GM10248 (cell line): ENCODE measurements at regions not wholly inside any gene's neighbourhood (a gene's known extent, or its start where the extent isn't known, plus 50 kb on each side); places are given as distances from the start of the nearest gene placed in this dataset.

Source experiments
- CTCF ChIA-PET: fragments of 300-600 bp; sonication (Branson Sonifier 250); formaldehyde crosslinking; extraction: SDS; loops from one replicate; lab custom pipeline; 2021; ENCODE audit warnings: antibody characterized with exemption; lab: Yijun Ruan, JAX
- POLR2A ChIA-PET: fragments of 350-650 bp; sonication (Branson Sonifier 250); formaldehyde crosslinking; extraction: SDS; loops from one replicate; lab custom pipeline; 2020; ENCODE audit warnings: antibody characterized with exemption; lab: Yijun Ruan, JAX
- DNase-seq: peaks from one replicate; pipeline ENCODE4 v3.0.0; 2012; ENCODE audit errors: extremely low spot score
- CTCF ChIP-seq: IDR thresholded peaks from 2 replicates; pipeline ENCODE4 v1.5.1; 2012; ENCODE audit warnings: mild to moderate bottlenecking, low read depth; ENCODE audit errors: extremely low read depth, missing control alignments, control extremely low read depth

DNA sequence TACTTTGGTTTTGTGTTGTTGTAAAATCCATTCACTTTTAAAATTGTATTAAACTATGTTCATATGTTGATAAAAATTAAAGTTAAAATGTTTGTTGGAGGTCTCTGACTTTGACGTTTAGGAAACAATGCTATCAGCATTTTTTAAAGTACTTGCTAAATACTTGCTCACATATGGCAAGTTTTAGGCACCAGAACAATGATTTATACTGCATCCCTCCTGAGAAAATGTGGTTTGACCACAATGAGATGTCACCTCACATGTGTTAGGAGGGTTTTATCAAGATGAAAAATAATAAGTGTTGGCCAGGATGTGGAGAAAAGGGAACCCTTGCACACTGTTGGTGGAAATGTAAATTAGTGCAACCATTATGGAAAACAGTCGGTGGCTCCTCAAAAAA, 180.8 kb downstream of the HSD17B3 start:
- no peak for TF ChIP-seq CTCF
- ChIA-PET POLR2A (no interaction called here), CTCF (no interaction called here)
- DNase-seq: no peak

- DNase-seq: no peak
- POLR2A ChIA-PET: no interaction called here
- CTCF ChIA-PET: no interaction called here
- no peak for TF ChIP-seq CTCF
Observed at GRCh38 chr9:96117398-96118080, 184.4 kb downstream of the HSD17B3 start.

DNA sequence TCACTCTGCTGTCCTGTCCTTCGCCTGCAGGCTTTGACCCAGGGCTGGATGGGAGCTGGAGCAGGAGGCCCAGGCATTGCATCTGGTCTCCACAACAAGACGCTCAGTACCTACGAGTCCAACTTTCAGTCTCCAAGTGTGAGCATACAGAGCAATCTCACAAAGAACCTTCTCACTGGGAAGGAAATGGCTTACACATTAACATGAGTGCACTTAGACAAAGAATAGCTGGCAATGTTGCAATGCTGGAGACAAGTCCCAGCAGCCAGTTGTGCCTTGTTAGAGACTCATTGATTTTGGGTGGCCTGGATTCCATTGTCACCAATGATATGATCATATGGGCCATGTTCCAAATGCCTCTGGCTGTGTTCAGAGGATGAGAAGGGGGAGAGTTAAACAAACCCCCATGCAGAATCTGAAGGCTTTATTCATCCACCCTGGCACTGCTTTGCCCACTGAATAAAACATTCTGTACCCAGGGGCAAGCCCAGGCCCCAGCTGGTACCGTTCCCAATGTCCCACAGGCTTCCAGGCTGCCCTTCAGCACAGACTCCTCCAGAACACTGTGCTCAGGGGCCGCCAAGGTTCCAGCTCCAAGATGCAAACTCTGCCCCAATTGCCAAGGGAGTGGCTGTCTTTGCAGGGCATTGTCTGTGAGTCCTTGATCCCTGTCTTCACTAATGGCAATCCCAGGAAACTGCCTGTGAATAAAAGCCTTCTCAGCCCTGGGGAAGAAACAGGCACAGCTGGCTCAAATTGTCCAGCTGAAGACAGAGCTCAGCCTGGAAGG, 185.5 kb downstream of the HSD17B3 start:
- no peak for DNase-seq
- POLR2A ChIA-PET: no interaction called here
- no peak for TF ChIP-seq CTCF
- CTCF ChIA-PET: no interaction called here

DNA sequence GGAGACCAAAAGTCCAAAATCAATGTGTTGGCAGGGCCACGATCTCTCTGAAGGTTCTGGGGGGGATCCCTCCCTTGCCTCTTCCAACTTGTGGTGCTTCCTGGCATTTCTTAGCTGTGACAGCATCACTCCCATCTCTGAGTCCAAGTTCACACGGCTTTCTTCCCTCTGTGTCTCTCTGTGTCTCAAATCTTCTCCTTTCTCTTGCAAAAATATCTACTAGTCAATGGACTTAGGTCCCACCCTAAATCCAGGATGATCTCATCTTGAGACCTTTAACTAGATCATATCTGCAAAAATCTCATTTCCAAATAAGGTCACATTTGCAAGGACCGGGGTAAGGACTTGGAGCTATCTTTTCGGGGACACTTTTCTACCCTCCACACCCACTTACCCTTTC, 186.1 kb downstream of the HSD17B3 start:
- no peak for TF ChIP-seq CTCF
- CTCF ChIA-PET: no interaction called here
- POLR2A ChIA-PET: no interaction called here
- DNase-seq: no peak

GRCh38 chr9:96113032-96113431, 188.9 kb downstream of the HSD17B3 start:
- CTCF ChIA-PET: no interaction called here
- no peak for TF ChIP-seq CTCF
- no peak for DNase-seq
- POLR2A ChIA-PET: no interaction called here

GRCh38 chr9:96109680-96110351, 192.2 kb downstream of the HSD17B3 start:
- ChIA-PET CTCF (no interaction called here), POLR2A (no interaction called here)
- TF ChIP-seq CTCF: no peak
- DNase-seq: no peak
